HG03159 (cell line): ENCODE measurements at regions not wholly inside any gene's neighbourhood (a gene's known extent, or its start where the extent isn't known, plus 50 kb on each side); places are given as distances from the start of the nearest gene placed in this dataset.
"Not testable (repeated sequence)": the region's sequence is repeated elsewhere in the genome, so short reads cannot be mapped to it uniquely, and the experiment has no call there.

ENCODE experiments used
- ATAC-seq: cut with Tn5 transposase; IDR thresholded peaks from one replicate; pipeline ENCODE4 v1.9.1; 2021; ENCODE audit warnings: mild to moderate bottlenecking, moderate library complexity; ENCODE audit not compliant: unreplicated experiment

- ATAC-seq: no peak
These were observed 224.9 kb upstream of the SMIM31 start for GRCh38 chr4:164529058-164529457.

DNA sequence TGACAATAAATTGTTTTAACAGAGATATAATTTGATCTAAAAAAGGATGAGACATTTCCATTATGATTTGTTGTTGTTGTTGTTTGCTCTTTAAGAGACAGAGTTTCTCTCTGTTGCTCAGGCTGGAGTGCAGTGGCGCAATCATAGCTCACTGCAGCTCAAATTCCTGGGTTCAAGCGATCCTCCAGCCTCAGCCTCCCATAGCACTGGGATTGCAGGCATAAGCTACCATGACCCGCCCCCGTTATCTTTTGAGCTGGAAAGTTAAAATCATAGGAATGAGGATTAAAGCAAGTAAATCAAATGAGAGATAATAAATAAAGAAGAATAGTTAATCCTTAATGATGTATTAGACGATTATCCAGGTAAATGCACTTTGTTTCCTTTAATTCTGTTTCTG is 224.4 kb upstream of the SMIM31 start:
- no peak for ATAC-seq

- ATAC-seq: no peak
These were observed 222.6 kb upstream of the SMIM31 start for GRCh38 chr4:164531336-164531735.

GRCh38 chr4:164536814-164537213 is 217.1 kb upstream of the SMIM31 start:
- no peak for ATAC-seq

- no peak for ATAC-seq
These were observed 215.8 kb upstream of the SMIM31 start for GRCh38 chr4:164538097-164538496.

GRCh38 chr4:164540987-164541386 is 212.9 kb upstream of the SMIM31 start:
- ATAC-seq: no peak

- no peak for ATAC-seq
These were observed 211.5 kb upstream of the SMIM31 start for GRCh38 chr4:164542431-164542830.

DNA sequence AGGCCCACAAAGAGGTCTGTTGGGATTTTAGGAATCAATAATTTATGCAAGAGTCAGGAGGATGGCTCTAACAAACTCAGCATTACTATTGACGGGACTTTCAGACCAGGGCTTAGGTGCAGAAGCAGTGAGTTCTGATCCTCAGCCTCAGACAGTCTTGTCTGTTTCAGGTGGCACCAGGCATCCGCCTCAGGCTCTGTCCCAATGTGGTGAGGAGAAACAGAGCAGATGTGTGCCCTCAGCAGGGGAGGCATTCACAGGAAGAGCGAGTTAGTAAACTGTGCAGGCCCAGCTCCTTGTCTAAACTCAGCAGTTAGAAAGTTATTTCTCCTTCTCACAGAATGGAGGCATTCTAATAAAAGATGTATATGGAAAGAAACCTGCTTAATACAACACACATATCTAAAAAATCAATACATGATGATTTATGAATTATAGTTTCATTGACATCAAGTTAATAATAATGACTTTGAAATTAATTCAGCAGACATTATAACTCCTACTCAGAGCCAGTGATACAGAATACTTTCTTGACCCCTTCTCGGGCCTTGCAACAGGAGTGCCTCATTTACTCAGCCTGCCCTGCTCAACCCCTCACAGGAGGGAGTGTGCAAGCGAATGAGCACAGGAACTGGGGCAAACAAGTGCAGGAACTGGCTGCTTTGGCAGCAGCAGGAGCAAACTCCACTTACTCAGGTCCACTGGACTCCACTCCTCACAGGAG is 202.8 kb upstream of the SMIM31 start:
- no peak for ATAC-seq

GRCh38 chr4:164551713-164552040 is 202.3 kb upstream of the SMIM31 start:
- no peak for ATAC-seq

DNA sequence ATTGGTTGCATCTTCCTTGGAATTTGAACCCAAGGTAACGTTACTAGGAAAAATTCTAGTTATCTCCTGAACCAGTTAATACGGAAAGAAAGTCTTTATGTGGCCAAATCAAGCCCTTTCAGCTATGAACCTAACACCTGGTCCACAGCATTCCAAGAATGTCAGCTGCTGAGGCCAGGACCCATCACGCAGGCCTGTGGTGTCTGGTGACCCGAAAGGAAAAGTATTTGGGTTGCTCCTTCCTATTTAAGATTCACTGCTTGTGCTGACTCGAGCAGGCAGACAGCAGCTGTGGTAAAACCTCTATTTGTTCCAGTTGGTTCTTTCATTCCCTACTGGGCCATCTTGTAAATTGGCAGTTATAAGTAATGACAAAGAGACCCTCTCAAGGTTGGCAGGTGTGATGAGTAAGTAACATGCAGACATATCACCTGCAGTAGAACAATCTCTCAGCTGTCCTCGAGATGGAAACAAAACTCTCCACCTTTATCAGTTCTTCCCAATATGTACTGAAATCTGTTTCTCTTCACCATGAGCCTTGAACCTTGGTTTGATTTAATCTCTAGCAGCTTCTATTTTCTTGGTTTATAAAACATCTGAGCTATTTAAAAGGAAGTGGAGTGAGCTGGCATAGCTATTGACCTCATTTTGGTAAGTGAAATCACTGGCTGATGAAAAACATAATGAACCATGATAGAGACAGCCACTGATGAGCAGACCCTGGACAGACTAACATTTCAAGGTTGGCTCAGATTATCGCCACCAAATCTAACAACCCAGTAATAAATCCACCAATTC is 182.1 kb upstream of the SMIM31 start:
- no peak for ATAC-seq

- no peak for ATAC-seq
These were observed 181.1 kb upstream of the SMIM31 start for GRCh38 chr4:164572877-164573279.

GRCh38 chr4:164575861-164576260 is 178.1 kb upstream of the SMIM31 start:
- no peak for ATAC-seq

- no peak for ATAC-seq
These were observed 174.5 kb upstream of the SMIM31 start for GRCh38 chr4:164579270-164579942.

- no peak for ATAC-seq
These were observed 162.3 kb upstream of the SMIM31 start for GRCh38 chr4:164591666-164592065.

GRCh38 chr4:164595751-164596150 is 158.2 kb upstream of the SMIM31 start:
- ATAC-seq: no peak

GRCh38 chr4:164596318-164596878 is 157.5 kb upstream of the SMIM31 start:
- no peak for ATAC-seq

DNA sequence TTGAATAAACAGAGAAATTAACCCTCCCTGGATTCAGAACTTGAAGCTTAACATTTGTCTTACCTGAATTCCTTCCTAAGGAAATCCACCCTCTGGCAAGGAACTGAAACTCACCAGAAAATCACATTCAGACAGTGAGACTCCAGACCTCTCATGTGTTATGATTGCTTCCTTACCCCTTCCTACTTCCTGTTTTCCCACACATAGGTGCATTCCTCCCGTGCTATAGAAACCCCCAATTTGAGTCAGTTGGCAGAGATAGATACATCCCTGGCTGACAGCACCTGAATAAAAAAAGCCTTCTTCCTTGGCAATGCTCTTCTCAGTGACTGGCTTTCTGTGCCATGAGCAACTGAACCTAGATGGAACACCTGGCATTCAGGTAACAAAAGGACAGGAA is 157.0 kb upstream of the SMIM31 start:
- ATAC-seq: no peak

- ATAC-seq: no peak
These were observed 152.3 kb upstream of the SMIM31 start for GRCh38 chr4:164601653-164602052.

DNA sequence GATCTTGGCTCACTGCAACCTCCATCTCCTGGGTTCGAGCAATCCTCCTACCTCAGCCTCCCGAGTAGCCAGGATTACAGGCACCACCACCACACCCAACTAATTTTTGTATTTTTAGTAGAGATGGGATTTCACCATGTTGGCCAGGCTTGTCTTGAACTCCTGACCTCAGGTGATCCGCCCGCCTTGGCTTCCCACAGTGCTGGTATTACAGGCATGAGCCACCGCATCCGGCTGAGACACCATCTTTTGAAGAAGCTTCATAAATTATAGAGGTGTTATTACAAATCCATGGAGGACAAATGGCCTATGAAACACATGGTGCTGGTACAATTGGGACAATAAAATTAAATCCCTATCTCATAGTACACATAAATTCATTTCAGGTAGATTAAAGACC is 148.1 kb upstream of the SMIM31 start:
- not testable (repeated sequence) for ATAC-seq

- peak; percentile 98 for ATAC-seq
These were observed 147.5 kb upstream of the SMIM31 start for GRCh38 chr4:164606478-164606877.

DNA sequence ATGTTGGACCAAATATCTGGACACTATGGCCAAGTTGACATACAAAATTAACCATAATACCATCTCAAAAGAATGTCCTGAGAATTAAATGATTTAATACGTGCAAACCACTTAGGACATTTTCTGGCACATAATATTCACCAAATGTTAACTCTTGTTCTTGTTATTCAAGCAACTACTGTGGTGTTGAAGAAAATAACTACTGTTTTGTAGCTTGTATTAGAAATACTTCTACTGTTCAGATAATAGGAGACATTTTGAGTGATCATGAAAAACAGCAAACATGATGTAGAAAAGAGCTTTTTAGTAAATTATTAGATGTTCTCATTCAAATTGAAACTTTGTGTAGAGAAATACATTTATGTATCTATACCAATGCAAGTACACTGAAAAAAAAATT is 140.7 kb upstream of the SMIM31 start:
- ATAC-seq: no peak

DNA sequence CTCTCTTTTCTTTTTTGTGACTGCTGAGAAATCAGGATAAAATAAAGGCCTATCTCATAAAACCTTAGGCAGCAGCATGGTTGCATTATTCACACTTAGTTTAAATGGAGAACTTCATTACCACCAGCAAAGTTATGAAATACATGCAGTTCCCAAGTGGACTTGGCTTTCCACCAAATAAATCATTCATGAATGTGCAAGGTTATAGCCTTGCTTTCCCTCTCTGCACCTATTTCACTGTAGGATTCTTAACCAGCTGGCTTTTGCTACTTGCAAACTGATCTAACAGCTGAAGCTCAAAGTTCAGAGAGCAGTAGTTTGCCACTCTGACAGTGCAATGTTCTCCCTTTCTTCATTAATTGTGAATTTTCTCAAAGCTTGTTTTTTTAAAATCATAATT is 140.1 kb upstream of the SMIM31 start:
- ATAC-seq: no peak
